HCT116 (cell line): ENCODE measurements at regions not wholly inside any gene's neighbourhood (a gene's known extent, or its start where the extent isn't known, plus 50 kb on each side); places are given as distances from the start of the nearest gene placed in this dataset.

Experiments
- ATAC-seq: fragments of 200-7000 bp; cut with Tn5 transposase; 2 replicates; pipeline ENCODE4 v1.9.1; 2020; ENCODE audit warnings: mild to moderate bottlenecking, moderate library complexity
- BruUV-seq: library from RNA; stranded (reverse); fragments of 400-500 nt; replicated peaks from 2 replicates; lab custom pipeline; 2021; lab: Mats Ljungman, UMichigan
- CTCF ChIA-PET: fragments of 300-600 bp; sonication (Branson Sonifier 250); formaldehyde crosslinking; loops from one replicate; lab custom pipeline; 2021; ENCODE audit warnings: antibody characterized with exemption; lab: Charles Lee
- POLR2A ChIA-PET: fragments of 300-600, 350-600 bp; sonication (Branson Sonifier 250); formaldehyde crosslinking; loops from one replicate; lab custom pipeline; 2021; ENCODE audit warnings: antibody characterized with exemption; lab: Charles Lee
- RAD21 ChIA-PET, 2 experiments: fragments of 300-600 bp; sonication (Branson Sonifier 250); formaldehyde crosslinking; loops; one replicate each; lab custom pipeline; 2023; ENCODE audit warnings: low total read pairs in 2 of 2; ENCODE audit not compliant: uncharacterized antibody in 2 of 2, unreplicated experiment in 2 of 2, low non-redundant PET in 1 of 2; lab: Charles Lee
- DNase-seq: peaks from one replicate; pipeline ENCODE4 v3.0.0-alpha.2; 2010; ENCODE audit warnings: low read depth, low spot score
- H2AFZ ChIP-seq: fragments of 200-600 bp; shearing (Covaris generic), sonication (generic); 2 replicates; pipeline ENCODE4 v1.6.1; 2017; ENCODE audit warnings: low read depth, mixed run types, mixed read lengths, antibody characterized with exemption, low read length; ENCODE audit not compliant: poor library complexity, severe bottlenecking
- H3K27ac ChIP-seq: 2 replicates; pipeline ENCODE4 v1.5.1; 2012; ENCODE audit warnings: low read depth, low read length
- H3K27me3 ChIP-seq: fragments of 200-600 bp; sonication (generic); 2 replicates; pipeline ENCODE4 v1.6.1; 2016; ENCODE audit warnings: mixed run types, low read length, mixed read lengths; ENCODE audit not compliant: insufficient read depth
- H3K36me3 ChIP-seq, 2 experiments: fragments of 200-500 bp in 1 of 2; fragments of 200-600 bp in 1 of 2; sonication (Bioruptor generic) in 1 of 2; sonication (generic) in 1 of 2; 2 replicates each; pipeline versions ENCODE4 v1.5.1 to v1.6.1; 2014 to 2016; ENCODE audit warnings: low read length in 2 of 2, inconsistent platforms in 1 of 2, mixed read lengths in 1 of 2, mixed run types in 1 of 2; ENCODE audit not compliant: insufficient read depth in 2 of 2, control insufficient read depth in 1 of 2
- H3K4me1 ChIP-seq, 2 experiments: fragments of 200-600 bp in 1 of 2; sonication (generic) in 1 of 2; 2 replicates each; pipeline versions ENCODE4 v1.5.1 to v1.6.1; 2012 to 2017; ENCODE audit warnings: low read length in 2 of 2, inconsistent platforms in 1 of 2, mild to moderate bottlenecking in 1 of 2, mixed read lengths in 1 of 2, mixed run types in 1 of 2, moderate library complexity in 1 of 2; ENCODE audit not compliant: insufficient read depth in 2 of 2, control insufficient read depth in 1 of 2
- H3K4me2 ChIP-seq: fragments of 200-600 bp; sonication (generic); 2 replicates; pipeline ENCODE4 v1.6.1; 2017; ENCODE audit warnings: mixed run types, low read length, mixed read lengths
- H3K4me3 ChIP-seq, 2 experiments: fragments of 200-600 bp in 1 of 2; sonication (generic) in 1 of 2; replicated peaks in 1 of 2; 2 replicates each; pipeline ENCODE4 v1.5.1; 2011 to 2016; ENCODE audit warnings: low read length in 2 of 2, control low read depth in 1 of 2, low read depth in 1 of 2, mild to moderate bottlenecking in 1 of 2, mixed read lengths in 1 of 2, mixed run types in 1 of 2
- H3K79me2 ChIP-seq: fragments of 200-600 bp; sonication (generic); 2 replicates; pipeline ENCODE4 v1.6.1; 2017; ENCODE audit warnings: mild to moderate bottlenecking, mixed run types, low read length, moderate library complexity, mixed read lengths; ENCODE audit not compliant: insufficient read depth
- H3K9ac ChIP-seq: fragments of 200-600 bp; sonication (generic); 2 replicates; pipeline ENCODE4 v1.6.1; 2016; ENCODE audit warnings: low read length, mixed read lengths
- H3K9me2 ChIP-seq: fragments of 200-600 bp; sonication (generic), shearing (Covaris generic); 2 replicates; pipeline ENCODE4 v1.6.1; 2017; ENCODE audit warnings: mixed run types, mild to moderate bottlenecking, moderate library complexity; ENCODE audit not compliant: insufficient read depth
- H3K9me3 ChIP-seq, 2 experiments: fragments of 200-500 bp in 1 of 2; fragments of 200-600 bp in 1 of 2; sonication (Bioruptor generic) in 1 of 2; sonication (generic) in 1 of 2; 2 replicates each; pipeline ENCODE4 v1.6.1; 2014 to 2017; ENCODE audit warnings: low read length in 2 of 2, mixed read lengths in 2 of 2, inconsistent platforms in 1 of 2, low read depth in 1 of 2, mild to moderate bottlenecking in 1 of 2, mixed run types in 1 of 2, moderate library complexity in 1 of 2; ENCODE audit not compliant: control insufficient read depth in 1 of 2, insufficient read depth in 1 of 2
- H4K20me1 ChIP-seq: fragments of 200-600 bp; sonication (generic), shearing (Covaris generic); 2 replicates; pipeline ENCODE4 v1.6.1; 2017; ENCODE audit warnings: mixed run types, mild to moderate bottlenecking, moderate library complexity; ENCODE audit not compliant: insufficient read depth
- CEBPB ChIP-seq: IDR thresholded peaks from 2 replicates; pipeline ENCODE4 v1.6.1; 2012; ENCODE audit warnings: low read depth
- EGR1 ChIP-seq: IDR thresholded peaks from 2 replicates; pipeline ENCODE4 v1.6.1; 2012; ENCODE audit warnings: low read depth
- ELF1 ChIP-seq: IDR thresholded peaks from 2 replicates; pipeline ENCODE4 v1.6.1; 2012; ENCODE audit warnings: low read depth, borderline replicate concordance
- EZH2 ChIP-seq: fragments of 200-600 bp; sonication (generic); IDR thresholded peaks from 2 replicates; pipeline ENCODE4 v1.6.1; 2017; ENCODE audit warnings: antibody characterized with exemption, mixed run types
- EZH2phosphoT487 ChIP-seq: fragments of 200-600 bp; IDR thresholded peaks from 2 replicates; pipeline ENCODE4 v1.6.1; 2018; ENCODE audit warnings: antibody characterized with exemption, borderline replicate concordance
- FOSL1 ChIP-seq: IDR thresholded peaks from 2 replicates; pipeline ENCODE4 v1.6.1; 2012; ENCODE audit warnings: low read depth
- JUND ChIP-seq: IDR thresholded peaks from 2 replicates; pipeline ENCODE4 v1.6.1; 2012
- POLR2A ChIP-seq: IDR thresholded peaks from 2 replicates; pipeline ENCODE4 v1.7.0; 2011; ENCODE audit warnings: borderline replicate concordance; ENCODE audit not compliant: insufficient read depth, insufficient read length; ENCODE audit errors: extremely low read depth
- POLR2AphosphoS5 ChIP-seq: IDR thresholded peaks from 2 replicates; pipeline ENCODE4 v1.6.1; 2011; ENCODE audit warnings: mild to moderate bottlenecking, low read depth, low read length, moderate library complexity
- SIN3A ChIP-seq: IDR thresholded peaks from 2 replicates; pipeline ENCODE4 v1.6.1; 2012; ENCODE audit warnings: low read depth
- SP1 ChIP-seq: IDR thresholded peaks from 2 replicates; pipeline ENCODE4 v1.6.1; 2012; ENCODE audit warnings: low read depth
- SRF ChIP-seq: IDR thresholded peaks from 2 replicates; pipeline ENCODE4 v1.6.1; 2012; ENCODE audit warnings: low read depth
- YY1 ChIP-seq: IDR thresholded peaks from 2 replicates; pipeline ENCODE4 v1.6.1; 2011; ENCODE audit warnings: low read length, low read depth, moderate library complexity, mild to moderate bottlenecking; ENCODE audit not compliant: insufficient replicate concordance; ENCODE audit errors: extremely low read depth
- ZFX ChIP-seq: fragments of 450-650 bp; IDR thresholded peaks from 2 replicates; pipeline ENCODE4 v1.6.1; 2017
- ZNF274 ChIP-seq: fragments of 200-500 bp; sonication (Bioruptor generic); IDR thresholded peaks from 2 replicates; pipeline ENCODE4 v1.6.1; 2014; ENCODE audit warnings: mild to moderate bottlenecking, low read depth, low read length, inconsistent platforms
- intact Hi-C: fragments of 100-400 bp; cut with micrococcal nuclease; formaldehyde crosslinking; loops from 2 replicates; pipeline ENCODE4 v1.10.0; 2022
- TF ChIP-seq, protein P1 (sequence below): IDR thresholded peaks from 2 replicates; pipeline ENCODE4 v1.6.1; 2012; ENCODE audit warnings: low read depth
- TF ChIP-seq, protein P2 (sequence below): IDR thresholded peaks from 2 replicates; pipeline ENCODE4 v1.6.1; 2012
- TF ChIP-seq, protein P3 (sequence below): IDR thresholded peaks from 2 replicates; pipeline ENCODE4 v1.6.1; 2011; ENCODE audit warnings: mild to moderate bottlenecking, low read length, moderate library complexity; ENCODE audit not compliant: insufficient replicate concordance; ENCODE audit errors: extremely low read depth
- TF ChIP-seq, protein P4 (sequence below), 3 experiments: fragments of 200-600 bp in 1 of 3; sonication (generic) in 1 of 3; IDR thresholded peaks in 2 of 3; conservative IDR thresholded peaks in 1 of 3; 2 replicates each; pipeline ENCODE4 v1.5.1; 2012 to 2017; ENCODE audit warnings: low read depth in 2 of 3, low read length in 2 of 3, antibody characterized with exemption in 1 of 3, borderline replicate concordance in 1 of 3, control low read depth in 1 of 3, mild to moderate bottlenecking in 1 of 3, mixed read lengths in 1 of 3, mixed run types in 1 of 3, moderate library complexity in 1 of 3; ENCODE audit not compliant: insufficient read depth in 1 of 3

DNA sequence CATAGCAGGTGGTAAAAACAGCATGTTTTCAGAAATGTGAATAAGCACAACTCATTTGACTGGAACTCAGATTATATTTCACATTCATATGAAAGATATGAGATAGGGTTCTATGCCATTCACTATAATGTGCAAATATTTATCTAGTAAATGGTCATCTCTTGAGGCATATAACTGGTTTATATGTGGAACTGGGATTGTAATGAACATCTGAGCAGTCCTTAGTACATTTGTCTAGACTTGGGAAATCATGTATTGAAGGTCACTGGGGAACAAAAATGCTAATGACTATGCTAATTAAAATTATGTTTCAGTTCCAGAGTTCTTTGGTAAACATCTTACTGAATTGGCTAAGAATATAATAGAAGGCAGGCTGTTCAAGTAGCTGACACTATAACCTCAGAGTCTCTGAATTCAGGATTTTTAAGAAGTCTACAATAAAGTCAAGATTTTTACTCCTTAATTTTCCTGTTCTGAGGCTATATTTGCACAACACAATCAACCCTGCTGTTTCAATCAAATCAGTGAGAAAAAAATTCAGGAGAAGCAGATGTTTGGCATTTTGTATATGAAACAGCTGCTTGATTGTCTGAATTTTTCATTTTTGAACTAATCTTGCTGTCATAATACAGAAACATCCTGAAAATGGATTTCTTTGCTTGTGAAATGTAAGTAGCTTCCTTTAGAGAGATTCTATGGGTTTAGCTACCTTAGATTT lies 244.8 kb upstream of the RGS18 start:
- Histone ChIP-seq H3K36me3 (no peaks in the 10 kb centered on the region), H3K9ac (no peak overlapping the region), H3K27ac (no peak overlapping the region), H3K4me1 (no peaks in the 10 kb centered on the region), H3K9me3 (no peaks in the 10 kb centered on the region; a peak in 1 of 4 replicates), H3K4me2 (no peak overlapping the region), H3K9me2 (no peaks in the 10 kb centered on the region), H3K27me3 (no peaks in the 10 kb centered on the region), H3K4me3 (no peak overlapping the region), H2AFZ (no peak overlapping the region), H3K79me2 (no peaks in the 10 kb centered on the region), H4K20me1 (no peaks in the 10 kb centered on the region)
- no TSS peak for BruUV-seq
- POLR2A ChIA-PET: no interaction called here
- TF ChIP-seq, protein P1, sequence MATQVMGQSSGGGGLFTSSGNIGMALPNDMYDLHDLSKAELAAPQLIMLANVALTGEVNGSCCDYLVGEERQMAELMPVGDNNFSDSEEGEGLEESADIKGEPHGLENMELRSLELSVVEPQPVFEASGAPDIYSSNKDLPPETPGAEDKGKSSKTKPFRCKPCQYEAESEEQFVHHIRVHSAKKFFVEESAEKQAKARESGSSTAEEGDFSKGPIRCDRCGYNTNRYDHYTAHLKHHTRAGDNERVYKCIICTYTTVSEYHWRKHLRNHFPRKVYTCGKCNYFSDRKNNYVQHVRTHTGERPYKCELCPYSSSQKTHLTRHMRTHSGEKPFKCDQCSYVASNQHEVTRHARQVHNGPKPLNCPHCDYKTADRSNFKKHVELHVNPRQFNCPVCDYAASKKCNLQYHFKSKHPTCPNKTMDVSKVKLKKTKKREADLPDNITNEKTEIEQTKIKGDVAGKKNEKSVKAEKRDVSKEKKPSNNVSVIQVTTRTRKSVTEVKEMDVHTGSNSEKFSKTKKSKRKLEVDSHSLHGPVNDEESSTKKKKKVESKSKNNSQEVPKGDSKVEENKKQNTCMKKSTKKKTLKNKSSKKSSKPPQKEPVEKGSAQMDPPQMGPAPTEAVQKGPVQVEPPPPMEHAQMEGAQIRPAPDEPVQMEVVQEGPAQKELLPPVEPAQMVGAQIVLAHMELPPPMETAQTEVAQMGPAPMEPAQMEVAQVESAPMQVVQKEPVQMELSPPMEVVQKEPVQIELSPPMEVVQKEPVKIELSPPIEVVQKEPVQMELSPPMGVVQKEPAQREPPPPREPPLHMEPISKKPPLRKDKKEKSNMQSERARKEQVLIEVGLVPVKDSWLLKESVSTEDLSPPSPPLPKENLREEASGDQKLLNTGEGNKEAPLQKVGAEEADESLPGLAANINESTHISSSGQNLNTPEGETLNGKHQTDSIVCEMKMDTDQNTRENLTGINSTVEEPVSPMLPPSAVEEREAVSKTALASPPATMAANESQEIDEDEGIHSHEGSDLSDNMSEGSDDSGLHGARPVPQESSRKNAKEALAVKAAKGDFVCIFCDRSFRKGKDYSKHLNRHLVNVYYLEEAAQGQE: no peak
- TF ChIP-seq EZH2phosphoT487: no peak
- TF ChIP-seq, protein P2, sequence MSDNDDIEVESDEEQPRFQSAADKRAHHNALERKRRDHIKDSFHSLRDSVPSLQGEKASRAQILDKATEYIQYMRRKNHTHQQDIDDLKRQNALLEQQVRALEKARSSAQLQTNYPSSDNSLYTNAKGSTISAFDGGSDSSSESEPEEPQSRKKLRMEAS: no peak
- TF ChIP-seq EZH2: no peak
- no peak for TF ChIP-seq ELF1
- no peak for TF ChIP-seq YY1
- TF ChIP-seq SP1: no peak
- no peak for TF ChIP-seq JUND
- TF ChIP-seq EGR1: no peak
- no peak for TF ChIP-seq POLR2A
- TF ChIP-seq, protein P3, sequence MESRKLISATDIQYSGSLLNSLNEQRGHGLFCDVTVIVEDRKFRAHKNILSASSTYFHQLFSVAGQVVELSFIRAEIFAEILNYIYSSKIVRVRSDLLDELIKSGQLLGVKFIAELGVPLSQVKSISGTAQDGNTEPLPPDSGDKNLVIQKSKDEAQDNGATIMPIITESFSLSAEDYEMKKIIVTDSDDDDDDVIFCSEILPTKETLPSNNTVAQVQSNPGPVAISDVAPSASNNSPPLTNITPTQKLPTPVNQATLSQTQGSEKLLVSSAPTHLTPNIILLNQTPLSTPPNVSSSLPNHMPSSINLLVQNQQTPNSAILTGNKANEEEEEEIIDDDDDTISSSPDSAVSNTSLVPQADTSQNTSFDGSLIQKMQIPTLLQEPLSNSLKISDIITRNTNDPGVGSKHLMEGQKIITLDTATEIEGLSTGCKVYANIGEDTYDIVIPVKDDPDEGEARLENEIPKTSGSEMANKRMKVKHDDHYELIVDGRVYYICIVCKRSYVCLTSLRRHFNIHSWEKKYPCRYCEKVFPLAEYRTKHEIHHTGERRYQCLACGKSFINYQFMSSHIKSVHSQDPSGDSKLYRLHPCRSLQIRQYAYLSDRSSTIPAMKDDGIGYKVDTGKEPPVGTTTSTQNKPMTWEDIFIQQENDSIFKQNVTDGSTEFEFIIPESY: no peak
- TF ChIP-seq CEBPB: no peak
- no peak for TF ChIP-seq POLR2AphosphoS5
- TF ChIP-seq ZFX: no peak
- TF ChIP-seq, protein P4, sequence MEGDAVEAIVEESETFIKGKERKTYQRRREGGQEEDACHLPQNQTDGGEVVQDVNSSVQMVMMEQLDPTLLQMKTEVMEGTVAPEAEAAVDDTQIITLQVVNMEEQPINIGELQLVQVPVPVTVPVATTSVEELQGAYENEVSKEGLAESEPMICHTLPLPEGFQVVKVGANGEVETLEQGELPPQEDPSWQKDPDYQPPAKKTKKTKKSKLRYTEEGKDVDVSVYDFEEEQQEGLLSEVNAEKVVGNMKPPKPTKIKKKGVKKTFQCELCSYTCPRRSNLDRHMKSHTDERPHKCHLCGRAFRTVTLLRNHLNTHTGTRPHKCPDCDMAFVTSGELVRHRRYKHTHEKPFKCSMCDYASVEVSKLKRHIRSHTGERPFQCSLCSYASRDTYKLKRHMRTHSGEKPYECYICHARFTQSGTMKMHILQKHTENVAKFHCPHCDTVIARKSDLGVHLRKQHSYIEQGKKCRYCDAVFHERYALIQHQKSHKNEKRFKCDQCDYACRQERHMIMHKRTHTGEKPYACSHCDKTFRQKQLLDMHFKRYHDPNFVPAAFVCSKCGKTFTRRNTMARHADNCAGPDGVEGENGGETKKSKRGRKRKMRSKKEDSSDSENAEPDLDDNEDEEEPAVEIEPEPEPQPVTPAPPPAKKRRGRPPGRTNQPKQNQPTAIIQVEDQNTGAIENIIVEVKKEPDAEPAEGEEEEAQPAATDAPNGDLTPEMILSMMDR (IDR thresholded peaks at IDR 0.05 in 2 of 3, conservative IDR thresholded peaks at IDR 0.05 in 1 of 3; ENCODE audit: borderline replicate concordance in 1 of 3, insufficient read depth in 1 of 3, low read depth in 2 of 3, low read length in 2 of 3): no peak
- TF ChIP-seq FOSL1: no peak
- no peak for TF ChIP-seq ZNF274
- TF ChIP-seq SIN3A: no peak
- no peak for TF ChIP-seq SRF
- intact Hi-C loops: no loop called here
- ATAC-seq (no peak), DNase-seq (no peak)
- CTCF ChIA-PET: no interaction called here
- RAD21 ChIA-PET: no interaction called here
